Astrocyte (in vitro differentiated cells and primary cell): ENCODE measurements at regions not wholly inside any gene's neighbourhood (a gene's known extent, or its start where the extent isn't known, plus 50 kb on each side); places are given as distances from the start of the nearest gene placed in this dataset.

Experiments
- EZH2 ChIP-seq: IDR thresholded peaks from 2 replicates; pipeline ENCODE4 v1.6.1; 2012; ENCODE audit warnings: mild to moderate bottlenecking, low read length, inconsistent platforms; ENCODE audit not compliant: insufficient read depth
- TF ChIP-seq, protein P1 (sequence below): IDR thresholded peaks from 2 replicates; pipeline ENCODE4 v1.5.1; 2011; ENCODE audit warnings: low read depth, mild to moderate bottlenecking, inconsistent platforms, low read length, moderate library complexity; ENCODE audit not compliant: insufficient read depth

DNA sequence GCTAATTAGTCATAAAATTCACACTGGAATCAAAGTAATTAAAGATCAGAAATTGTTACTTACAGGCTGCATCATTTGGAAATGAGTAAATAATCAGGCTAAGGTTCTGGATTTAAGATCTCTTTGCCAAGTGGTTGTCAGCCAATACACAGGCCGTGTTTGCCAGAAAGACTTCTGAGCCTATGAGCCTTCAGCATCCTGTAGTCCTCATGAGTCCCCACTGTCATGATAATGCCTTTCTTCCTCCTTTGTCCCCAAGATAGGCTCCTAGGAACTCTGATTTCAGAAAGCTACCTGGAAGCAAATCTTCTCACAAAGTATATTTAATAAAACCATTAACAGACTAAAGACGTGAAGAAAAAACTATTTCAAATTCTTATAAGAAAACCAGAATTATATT lies 810.5 kb downstream of the DNAH5 start:
- TF ChIP-seq, protein P1, sequence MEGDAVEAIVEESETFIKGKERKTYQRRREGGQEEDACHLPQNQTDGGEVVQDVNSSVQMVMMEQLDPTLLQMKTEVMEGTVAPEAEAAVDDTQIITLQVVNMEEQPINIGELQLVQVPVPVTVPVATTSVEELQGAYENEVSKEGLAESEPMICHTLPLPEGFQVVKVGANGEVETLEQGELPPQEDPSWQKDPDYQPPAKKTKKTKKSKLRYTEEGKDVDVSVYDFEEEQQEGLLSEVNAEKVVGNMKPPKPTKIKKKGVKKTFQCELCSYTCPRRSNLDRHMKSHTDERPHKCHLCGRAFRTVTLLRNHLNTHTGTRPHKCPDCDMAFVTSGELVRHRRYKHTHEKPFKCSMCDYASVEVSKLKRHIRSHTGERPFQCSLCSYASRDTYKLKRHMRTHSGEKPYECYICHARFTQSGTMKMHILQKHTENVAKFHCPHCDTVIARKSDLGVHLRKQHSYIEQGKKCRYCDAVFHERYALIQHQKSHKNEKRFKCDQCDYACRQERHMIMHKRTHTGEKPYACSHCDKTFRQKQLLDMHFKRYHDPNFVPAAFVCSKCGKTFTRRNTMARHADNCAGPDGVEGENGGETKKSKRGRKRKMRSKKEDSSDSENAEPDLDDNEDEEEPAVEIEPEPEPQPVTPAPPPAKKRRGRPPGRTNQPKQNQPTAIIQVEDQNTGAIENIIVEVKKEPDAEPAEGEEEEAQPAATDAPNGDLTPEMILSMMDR: no peak
- TF ChIP-seq EZH2: no peak
